ENCODE measurements at regions not wholly inside any gene's neighbourhood (a gene's known extent, or its start where the extent isn't known, plus 50 kb on each side); places are given as distances from the start of the nearest gene placed in this dataset.

GRCh38 chr9:129500863-129501770 is 119.8 kb downstream of the C9orf50 start:
- TF ChIP-seq CTCF (IDR thresholded peaks at IDR 0.05) (no peak), POLR2A (IDR thresholded peaks at IDR 0.05) (no peak)

Data from body of pancreas (tissue), 4 donors.